Left ventricle myocardium superior (tissue), 1 donor: ENCODE measurements at regions not wholly inside any gene's neighbourhood (a gene's known extent, or its start where the extent isn't known, plus 50 kb on each side); places are given as distances from the start of the nearest gene placed in this dataset.

ENCODE experiments used
- ATAC-seq: fragments of 200-7000 bp; cut with Tn5 transposase; one replicate; pipeline ENCODE4 v1.9.1; 2020; ENCODE audit warnings: mild to moderate bottlenecking, moderate library complexity
- DNase-seq: peaks from one replicate; pipeline ENCODE4 v3.0.0-alpha.2; 2020
- intact Hi-C: fragments of 100-400 bp; cut with micrococcal nuclease; formaldehyde crosslinking; loops from one replicate; pipeline ENCODE4 v1.11.0; 2022
- donor health status: DM: no; HTN: yes; CAD: no; lungs with severe emphysema.

GRCh38 chr21:23725576-23725975 is 1881.7 kb downstream of the MRPL39 start:
- no peak for ATAC-seq
- DNase-seq = no peak
- intact Hi-C loops = no loop called here

GRCh38 chr21:23718446-23719285 is 1888.6 kb downstream of the MRPL39 start:
- DNase-seq (no peak), ATAC-seq (no peak)
- intact Hi-C loops = no loop called here

GRCh38 chr21:23712166-23712565 is 1895.1 kb downstream of the MRPL39 start:
- intact Hi-C loops = no loop called here
- DNase-seq (no peak), ATAC-seq (no peak)

GRCh38 chr21:23706431-23706830 is 1900.8 kb downstream of the MRPL39 start:
- DNase-seq (no peak), ATAC-seq (no peak)
- intact Hi-C loops = no loop called here

- ATAC-seq = no peak
- intact Hi-C loops = no loop called here
- DNase-seq = no peak
Observed at GRCh38 chr21:23699402-23699801, 1907.9 kb downstream of the MRPL39 start.

GRCh38 chr21:23698619-23699018 is 1908.7 kb downstream of the MRPL39 start:
- no peak for DNase-seq
- ATAC-seq = no peak
- intact Hi-C loops = no loop called here

GRCh38 chr21:23695443-23695842 is 1911.8 kb downstream of the MRPL39 start:
- ATAC-seq (no peak), DNase-seq (no peak)
- intact Hi-C loops = no loop called here

GRCh38 chr21:23694390-23694789 is 1912.9 kb downstream of the MRPL39 start:
- intact Hi-C loops = no loop called here
- ATAC-seq (no peak), DNase-seq (no peak)

GRCh38 chr21:23690316-23690715 is 1917.0 kb downstream of the MRPL39 start:
- intact Hi-C loops = no loop called here
- no peak for DNase-seq
- ATAC-seq = no peak

GRCh38 chr21:23686737-23687523 is 1920.4 kb downstream of the MRPL39 start:
- intact Hi-C loops = no loop called here
- DNase-seq (no peak), ATAC-seq (no peak)

- intact Hi-C loops = no loop called here
- ATAC-seq (no peak), DNase-seq (no peak)
Observed at GRCh38 chr21:23684431-23684830, 1922.8 kb downstream of the MRPL39 start.

GRCh38 chr21:23664193-23664694 is 1943.0 kb downstream of the MRPL39 start:
- DNase-seq (no peak), ATAC-seq (no peak)
- intact Hi-C loops = no loop called here

GRCh38 chr21:23660560-23660959 is 1946.7 kb downstream of the MRPL39 start:
- DNase-seq (no peak), ATAC-seq (no peak)
- intact Hi-C loops = no loop called here

GRCh38 chr21:23644768-23645167 is 1962.5 kb downstream of the MRPL39 start:
- DNase-seq (no peak), ATAC-seq (no peak)
- intact Hi-C loops = no loop called here

- intact Hi-C loops = no loop called here
- ATAC-seq (no peak), DNase-seq (no peak)
Observed at GRCh38 chr21:23639721-23640120, 1967.6 kb downstream of the MRPL39 start.

- DNase-seq (no peak), ATAC-seq (no peak)
- intact Hi-C loops = no loop called here
Observed at GRCh38 chr21:23638131-23638695, 1969.1 kb downstream of the MRPL39 start.

- ATAC-seq (no peak), DNase-seq (no peak)
- intact Hi-C loops = no loop called here
Observed at GRCh38 chr21:23633447-23633940, 1973.8 kb downstream of the MRPL39 start.

- peak; percentile 76 for ATAC-seq
- intact Hi-C loops = no loop called here
- DNase-seq = no peak
Observed at GRCh38 chr21:23624281-23624680, 1983.0 kb downstream of the MRPL39 start.

- intact Hi-C loops = no loop called here
Observed at GRCh38 chr21:23613014-23613413, 1994.3 kb downstream of the MRPL39 start.

GRCh38 chr21:23612210-23612609 is 1995.1 kb downstream of the MRPL39 start:
- intact Hi-C loops = no loop called here
- ATAC-seq (no peak), DNase-seq (no peak)

More at GRCh38 chr21:23613014-23613413, 1994.3 kb downstream of the MRPL39 start:
- no peak for DNase-seq
- no peak for ATAC-seq
